Right lobe of liver (tissue), 6 donors: ENCODE measurements at regions not wholly inside any gene's neighbourhood (a gene's known extent, or its start where the extent isn't known, plus 50 kb on each side); places are given as distances from the start of the nearest gene placed in this dataset.

Experiments
- ATAC-seq, 4 donors: fragments of 200-7000 bp; cut with Tn5 transposase; one replicate each; pipeline ENCODE4 v1.9.1; 2020; ENCODE audit warnings: mild to moderate bottlenecking in 4 of 4, moderate library complexity in 4 of 4
- DNase-seq, 3 donors: peaks; one replicate each; pipeline ENCODE4 v3.0.0-alpha.2; 2020
- H3K27ac ChIP-seq, 3 donors: fragments of 200-600 bp; one replicate each; pipeline ENCODE4 v1.8.0; 2022
- H3K27me3 ChIP-seq, 2 donors: fragments of 200-600 bp; one replicate each; pipeline ENCODE4 v1.8.0; 2022
- H3K36me3 ChIP-seq, 4 donors: fragments of 200-600 bp; sonication (generic) in 1 of 4; one replicate each; pipeline versions ENCODE4 v1.5.1 to v1.8.0; 2017 to 2022; ENCODE audit warnings: control low read depth in 1 of 4
- H3K4me1 ChIP-seq, 4 donors: fragments of 200-600 bp; sonication (generic) in 1 of 4; one replicate each; pipeline versions ENCODE4 v1.5.1 to v1.8.0; 2017 to 2022; ENCODE audit warnings: control low read depth in 1 of 4
- H3K4me3 ChIP-seq, 3 donors: fragments of 200-600 bp; one replicate each; pipeline ENCODE4 v1.8.0; 2022
- H3K9me3 ChIP-seq, 4 donors: fragments of 200-600 bp; sonication (generic) in 1 of 4; one replicate each; pipeline versions ENCODE4 v1.5.1 to v1.8.0; 2017 to 2022; ENCODE audit warnings: control low read depth in 1 of 4
- CTCF ChIP-seq, 4 donors: fragments of 200-600 bp in 3 of 4; fragments of 450-650 bp in 1 of 4; IDR thresholded peaks; one replicate each; pipeline versions ENCODE4 v1.5.1 to v1.8.0; 2016 to 2022; ENCODE audit warnings: antibody characterized with exemption in 4 of 4, mild to moderate bottlenecking in 2 of 4
- POLR2A ChIP-seq: fragments of 450-650 bp; IDR thresholded peaks from one replicate; pipeline ENCODE4 v1.6.1; 2017; ENCODE audit warnings: antibody characterized with exemption, mild to moderate bottlenecking
- WGBS: methylation state at CpG from one replicate; pipeline ENCODE4 v1.1.6; 2018; ENCODE audit warnings: low coverage, low lambda C conversion rate; ENCODE audit not compliant: insufficient coverage; ENCODE audit errors: missing lambda C conversion rate; 5-methylcytosine and 5-hydroxymethylcytosine counted together
- intact Hi-C, 2 donors: fragments of 100-400 bp; cut with DNase I; formaldehyde crosslinking; loops; one replicate each; pipeline versions ENCODE4 v1.11.2 to v1.14.1; 2022
- donor health status: DM: no; HTN: yes; CAD: no.
- donor health status: DM: no; HTN: no; CAD: no.
- donor health status: DM: no; HTN: no; CAD: no.
- donor health status: DM: no; HTN: yes; CAD: no.
- donor health status: DM: no; HTN: yes; CAD: no.

GRCh38 chr17:77828749-77829539 lies 129.6 kb upstream of the TNRC6C start:
- DNase-seq = no peak
- no peak for ATAC-seq
- no peaks in the 10 kb centered on the region for H3K36me3 ChIP-seq
- TF ChIP-seq CTCF (IDR thresholded peaks at IDR 0.05) = no peak
- no peak for TF ChIP-seq POLR2A
- H3K4me1 ChIP-seq = no peaks in the 10 kb centered on the region
- no peaks in the 10 kb centered on the region for H3K27me3 ChIP-seq
- H3K27ac ChIP-seq = no peak overlapping the region
- intact Hi-C loops = no loop called here
- 84% methylated on average over 8 of the region's 21 CpGs for WGBS
- H3K4me3 ChIP-seq = no peak overlapping the region
- H3K9me3 ChIP-seq = no peaks in the 10 kb centered on the region

GRCh38 chr17:77829843-77830799 lies 128.4 kb upstream of the TNRC6C start:
- TF ChIP-seq CTCF (IDR thresholded peaks at IDR 0.05) (no peak), POLR2A (no peak)
- intact Hi-C loops = no loop called here

GRCh38 chr17:77830816-77831473 lies 127.6 kb upstream of the TNRC6C start:
- whole genome bisulfite sequencing = 40% methylated on average over 2 of the region's 17 CpGs
- Histone ChIP-seq H3K4me1 (no peaks in the 10 kb centered on the region), H3K27me3 (no peaks in the 10 kb centered on the region), H3K9me3 (no peaks in the 10 kb centered on the region), H3K36me3 (no peaks in the 10 kb centered on the region), H3K27ac (no peak overlapping the region), H3K4me3 (no peak overlapping the region)
- intact Hi-C loops = no loop called here
- ATAC-seq = no peak
- DNase-seq = peak in 1 of 3 donors; percentile 38
- TF ChIP-seq POLR2A = no peak

More at GRCh38 chr17:77829843-77830799, 128.4 kb upstream of the TNRC6C start:
- Histone ChIP-seq H3K27me3 (no peaks in the 10 kb centered on the region), H3K4me3 (no peak overlapping the region), H3K36me3 (no peaks in the 10 kb centered on the region), H3K27ac (no peak overlapping the region), H3K9me3 (no peaks in the 10 kb centered on the region), H3K4me1 (no peaks in the 10 kb centered on the region)
- ATAC-seq (peak; percentile 24 to 46 (median 35)), DNase-seq (peak in 1 of 3 donors; percentile 45)
- 40% methylated on average over 3 of the region's 16 CpGs for WGBS

GRCh38 chr17:77831474-77832179 lies 126.9 kb upstream of the TNRC6C start:
- Histone ChIP-seq H3K4me3 (no peak overlapping the region), H3K4me1 (peaks cover 0 to 6% (median 0%) of the 10 kb centered on the region in 4 donors), H3K27ac (no peak overlapping the region), H3K36me3 (no peaks in the 10 kb centered on the region), H3K27me3 (no peaks in the 10 kb centered on the region), H3K9me3 (no peaks in the 10 kb centered on the region)
- DNase-seq (no peak), ATAC-seq (no peak)
- 72% methylated on average over 8 of the region's 17 CpGs for whole genome bisulfite sequencing
- TF ChIP-seq POLR2A (no peak), CTCF (IDR thresholded peaks at IDR 0.05) (no peak)
- intact Hi-C loops = no loop called here
